OCI-LY1 (cell line): ENCODE measurements at regions not wholly inside any gene's neighbourhood (a gene's known extent, or its start where the extent isn't known, plus 50 kb on each side); places are given as distances from the start of the nearest gene placed in this dataset.

Experiments used
- H2AFZ ChIP-seq: fragments of 200-600 bp; sonication (generic), shearing (Covaris generic); 2 replicates; pipeline ENCODE4 v1.6.0; 2014; ENCODE audit warnings: antibody characterized with exemption, mild to moderate bottlenecking, low read length
- H3F3A ChIP-seq: fragments of 200-600 bp; sonication (generic), shearing (Covaris generic); 2 replicates; pipeline ENCODE4 v1.6.0; 2014; ENCODE audit warnings: mild to moderate bottlenecking, antibody characterized with exemption, low read length, moderate library complexity; ENCODE audit not compliant: insufficient read depth
- H3K27ac ChIP-seq: fragments of 200-600 bp; sonication (generic); 2 replicates; pipeline ENCODE4 v1.5.1; 2014; ENCODE audit warnings: low read length, mixed run types, mild to moderate bottlenecking, low read depth; ENCODE audit not compliant: poor library complexity, severe bottlenecking
- H3K27me3 ChIP-seq: fragments of 200-600 bp; sonication (generic); 2 replicates; pipeline ENCODE4 v1.6.0; 2014; ENCODE audit warnings: antibody characterized with exemption, mild to moderate bottlenecking, low read length, moderate library complexity; ENCODE audit not compliant: insufficient read depth
- H3K36me3 ChIP-seq: fragments of 200-600 bp; sonication (generic); 2 replicates; pipeline ENCODE4 v1.6.1; 2014; ENCODE audit warnings: mild to moderate bottlenecking, antibody characterized with exemption, low read length, moderate library complexity, mixed read lengths; ENCODE audit not compliant: insufficient read depth
- H3K4me1 ChIP-seq: fragments of 200-600 bp; sonication (generic); 2 replicates; pipeline ENCODE4 v1.5.1; 2014; ENCODE audit warnings: mild to moderate bottlenecking, low read length, moderate library complexity; ENCODE audit not compliant: insufficient read depth, severe bottlenecking
- H3K4me2 ChIP-seq: fragments of 200-600 bp; sonication (generic), shearing (Covaris generic); 2 replicates; pipeline ENCODE4 v1.6.1; 2014; ENCODE audit warnings: low read length
- H3K4me3 ChIP-seq: fragments of 200-600 bp; sonication (generic); 2 replicates; pipeline ENCODE4 v1.5.1; 2014; ENCODE audit warnings: low read length, low read depth, mild to moderate bottlenecking, mixed read lengths; ENCODE audit not compliant: poor library complexity, severe bottlenecking
- H3K79me2 ChIP-seq: fragments of 200-600 bp; shearing (Covaris generic); 2 replicates; pipeline ENCODE4 v1.6.1; 2016; ENCODE audit warnings: mixed run types, low read length, mixed read lengths; ENCODE audit not compliant: insufficient read depth
- H3K9ac ChIP-seq: fragments of 200-600 bp; sonication (generic), shearing (Covaris generic); 2 replicates; pipeline ENCODE4 v1.6.1; 2014; ENCODE audit warnings: mild to moderate bottlenecking, low read length, mixed read lengths
- H3K9me2 ChIP-seq: fragments of 200-600 bp; sonication (generic), shearing (Covaris generic); 2 replicates; pipeline ENCODE4 v1.6.1; 2014; ENCODE audit warnings: low read depth, mild to moderate bottlenecking, low read length, mixed read lengths
- H3K9me3 ChIP-seq: fragments of 200-600 bp; shearing (Covaris generic); 2 replicates; pipeline ENCODE4 v1.6.1; 2014; ENCODE audit warnings: low read length, mixed read lengths
- H4K20me1 ChIP-seq: fragments of 200-600 bp; sonication (generic), shearing (Covaris generic); 2 replicates; pipeline ENCODE4 v1.6.0; 2016; ENCODE audit warnings: mild to moderate bottlenecking, low read length; ENCODE audit not compliant: insufficient read depth
- EZH2 ChIP-seq: fragments of 200-600 bp; sonication (generic), shearing (Covaris generic); IDR thresholded peaks from 2 replicates; pipeline ENCODE4 v1.8.0; 2017; ENCODE audit warnings: borderline replicate concordance, mixed run types, mild to moderate bottlenecking, antibody characterized with exemption, low read length, moderate library complexity, mixed read lengths
- TF ChIP-seq, protein P1 (sequence below): fragments of 200-600 bp; sonication (generic), shearing (Covaris generic); IDR thresholded peaks from 2 replicates; pipeline ENCODE4 v1.5.1; 2017; ENCODE audit warnings: mild to moderate bottlenecking, antibody characterized with exemption, low read length, moderate library complexity, mixed read lengths

GRCh38 chr16:76207270-76207669, 69.9 kb upstream of the CNTNAP4 start:
- H3K27me3 ChIP-seq: no peaks in the 10 kb centered on the region
- H3K4me2 ChIP-seq: no peak overlapping the region
- no peak overlapping the region for H3K9ac ChIP-seq
- H3K4me1 ChIP-seq: no peaks in the 10 kb centered on the region
- H3K9me3 ChIP-seq: no peaks in the 10 kb centered on the region
- no peaks in the 10 kb centered on the region for H4K20me1 ChIP-seq
- H3K9me2 ChIP-seq: no peaks in the 10 kb centered on the region
- H2AFZ ChIP-seq: no peak overlapping the region
- no peaks in the 10 kb centered on the region for H3K36me3 ChIP-seq
- H3F3A ChIP-seq: no peaks in the 10 kb centered on the region
- no peak for TF ChIP-seq EZH2
- TF ChIP-seq, protein P1, sequence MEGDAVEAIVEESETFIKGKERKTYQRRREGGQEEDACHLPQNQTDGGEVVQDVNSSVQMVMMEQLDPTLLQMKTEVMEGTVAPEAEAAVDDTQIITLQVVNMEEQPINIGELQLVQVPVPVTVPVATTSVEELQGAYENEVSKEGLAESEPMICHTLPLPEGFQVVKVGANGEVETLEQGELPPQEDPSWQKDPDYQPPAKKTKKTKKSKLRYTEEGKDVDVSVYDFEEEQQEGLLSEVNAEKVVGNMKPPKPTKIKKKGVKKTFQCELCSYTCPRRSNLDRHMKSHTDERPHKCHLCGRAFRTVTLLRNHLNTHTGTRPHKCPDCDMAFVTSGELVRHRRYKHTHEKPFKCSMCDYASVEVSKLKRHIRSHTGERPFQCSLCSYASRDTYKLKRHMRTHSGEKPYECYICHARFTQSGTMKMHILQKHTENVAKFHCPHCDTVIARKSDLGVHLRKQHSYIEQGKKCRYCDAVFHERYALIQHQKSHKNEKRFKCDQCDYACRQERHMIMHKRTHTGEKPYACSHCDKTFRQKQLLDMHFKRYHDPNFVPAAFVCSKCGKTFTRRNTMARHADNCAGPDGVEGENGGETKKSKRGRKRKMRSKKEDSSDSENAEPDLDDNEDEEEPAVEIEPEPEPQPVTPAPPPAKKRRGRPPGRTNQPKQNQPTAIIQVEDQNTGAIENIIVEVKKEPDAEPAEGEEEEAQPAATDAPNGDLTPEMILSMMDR: no peak
- no peak overlapping the region for H3K4me3 ChIP-seq
- no peak overlapping the region for H3K27ac ChIP-seq
- H3K79me2 ChIP-seq: no peaks in the 10 kb centered on the region

DNA sequence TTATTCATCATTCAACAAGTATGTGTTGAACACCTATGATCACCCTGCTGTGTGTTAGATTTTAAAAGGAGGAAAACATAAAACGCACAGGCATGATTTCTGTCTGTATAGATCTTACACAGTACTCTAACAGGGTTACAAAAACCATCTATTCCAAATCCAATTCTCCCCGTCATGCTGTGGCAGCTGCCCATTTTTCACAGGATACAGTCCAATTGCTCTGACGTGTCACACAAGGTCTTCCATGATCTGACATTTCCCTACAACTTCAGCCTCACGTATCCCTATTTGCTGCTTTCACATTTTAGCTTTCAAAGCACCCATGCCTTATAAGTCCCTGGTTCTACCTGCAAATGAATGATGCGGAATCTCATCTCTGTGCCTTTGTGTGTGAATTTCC, 67.0 kb upstream of the CNTNAP4 start:
- H4K20me1 ChIP-seq: no peaks in the 10 kb centered on the region
- H3K4me2 ChIP-seq: no peak overlapping the region
- no peaks in the 10 kb centered on the region for H3F3A ChIP-seq
- H3K4me1 ChIP-seq: no peaks in the 10 kb centered on the region
- H3K27ac ChIP-seq: no peak overlapping the region
- H2AFZ ChIP-seq: no peak overlapping the region
- H3K36me3 ChIP-seq: no peaks in the 10 kb centered on the region
- no peaks in the 10 kb centered on the region for H3K9me2 ChIP-seq
- no peaks in the 10 kb centered on the region for H3K79me2 ChIP-seq
- no peaks in the 10 kb centered on the region for H3K9me3 ChIP-seq
- H3K4me3 ChIP-seq: no peak overlapping the region
- H3K27me3 ChIP-seq: no peaks in the 10 kb centered on the region
- no peak overlapping the region for H3K9ac ChIP-seq
- TF ChIP-seq EZH2: no peak
- TF ChIP-seq, protein P1: no peak

- Histone ChIP-seq H3K27ac (no peak overlapping the region), H3K27me3 (no peaks in the 10 kb centered on the region), H3F3A (no peaks in the 10 kb centered on the region), H3K79me2 (no peaks in the 10 kb centered on the region), H3K9me3 (no peaks in the 10 kb centered on the region), H2AFZ (no peak overlapping the region), H3K36me3 (no peaks in the 10 kb centered on the region), H3K4me1 (no peaks in the 10 kb centered on the region), H3K4me3 (no peak overlapping the region), H3K4me2 (no peak overlapping the region), H4K20me1 (no peaks in the 10 kb centered on the region), H3K9me2 (no peaks in the 10 kb centered on the region), H3K9ac (no peak overlapping the region)
- TF ChIP-seq, protein P1: no peak
- no peak for TF ChIP-seq EZH2
These were observed 63.3 kb upstream of the CNTNAP4 start for GRCh38 chr16:76213860-76214259.
